ENCODE measurements at regions not wholly inside any gene's neighbourhood (a gene's known extent, or its start where the extent isn't known, plus 50 kb on each side); places are given as distances from the start of the nearest gene placed in this dataset.

DNA sequence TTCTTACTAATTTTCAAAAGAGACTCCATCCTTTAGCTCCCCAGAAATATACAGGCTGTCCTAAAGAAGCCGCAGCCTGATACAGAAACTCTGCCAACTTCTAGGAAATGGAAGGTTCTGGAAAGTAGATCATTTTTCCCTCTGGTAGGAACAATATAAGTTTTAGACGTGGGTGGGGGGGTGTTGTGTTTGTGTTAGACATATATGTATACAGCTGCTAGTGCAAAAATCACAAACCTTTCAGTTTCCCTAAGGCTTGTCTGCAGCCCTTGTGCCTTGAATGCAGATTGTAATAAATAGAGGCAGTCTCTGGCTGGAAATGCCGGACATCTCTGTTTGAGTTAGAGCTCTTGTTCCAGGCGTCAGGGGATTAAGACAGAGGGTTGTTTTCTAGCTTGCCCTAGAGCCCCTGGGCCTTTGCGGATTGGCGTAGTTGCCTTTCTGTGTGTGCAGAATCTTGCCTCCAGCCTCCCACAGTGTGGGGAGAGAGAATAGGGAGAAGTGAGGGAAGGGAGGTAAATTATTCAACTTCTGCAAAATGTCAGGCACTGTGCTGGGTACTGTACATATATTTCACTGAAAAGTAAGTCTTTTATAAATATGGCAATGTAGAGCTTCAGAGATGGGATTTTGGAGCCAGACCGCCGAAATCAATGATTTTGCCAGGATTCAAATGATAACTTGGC, 269.7 kb downstream of the PRL start:
- no peak for DNase-seq (ENCODE audit: low read depth)

DNA sequence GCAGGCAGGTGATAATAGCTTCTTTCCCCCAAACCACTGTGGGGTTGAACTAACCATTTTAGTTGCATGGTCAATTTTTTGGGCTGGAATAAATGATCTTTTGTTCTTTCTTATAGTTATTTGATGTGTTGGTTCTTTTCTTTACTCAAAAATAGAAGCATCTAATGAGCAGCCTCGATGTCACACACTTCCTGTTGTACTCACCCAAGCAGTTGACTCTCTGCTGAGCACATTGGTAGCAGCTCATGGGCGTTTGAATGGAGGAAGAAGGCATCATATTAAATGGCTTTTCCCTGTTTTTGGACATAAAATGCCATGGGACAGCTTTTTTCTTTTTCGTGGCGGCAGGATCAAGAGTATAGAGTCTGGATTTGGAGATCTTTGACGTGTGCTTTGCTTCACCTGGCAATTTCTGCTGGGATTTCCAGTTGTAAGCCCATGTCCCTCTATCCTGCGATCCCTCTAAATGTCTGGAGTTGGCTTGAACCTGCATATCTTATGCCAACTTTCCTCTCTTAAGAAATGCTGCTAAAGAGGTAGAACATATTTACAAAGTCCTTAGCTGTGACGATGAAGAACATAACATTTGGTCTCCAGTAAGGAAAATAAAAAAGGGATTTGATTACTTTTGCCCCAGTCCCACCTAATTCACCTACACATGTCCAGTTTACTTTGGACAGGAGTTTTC, 268.3 kb downstream of the PRL start:
- no peak for DNase-seq (ENCODE audit: low read depth)

DNA sequence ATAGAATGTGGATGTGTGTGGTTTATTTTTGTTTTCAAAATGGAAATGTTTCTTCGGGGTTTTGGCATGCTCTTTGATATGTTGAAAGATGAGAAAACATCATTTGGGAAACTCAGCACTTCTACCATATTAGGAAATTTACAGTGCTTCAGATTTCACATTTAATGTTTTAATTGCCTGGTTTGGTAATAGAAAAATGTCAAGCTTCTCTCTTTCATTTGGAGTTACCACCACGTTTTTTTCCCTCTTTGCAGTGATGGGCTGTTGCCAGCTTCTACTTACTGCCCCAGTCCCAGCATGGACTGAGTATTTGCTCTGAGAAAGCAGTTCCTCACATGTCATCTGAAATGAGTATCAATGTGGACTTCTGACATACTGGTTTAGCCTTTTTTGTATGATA, 267.7 kb downstream of the PRL start:
- DNase-seq (ENCODE audit: low read depth): peak; percentile 21

DNA sequence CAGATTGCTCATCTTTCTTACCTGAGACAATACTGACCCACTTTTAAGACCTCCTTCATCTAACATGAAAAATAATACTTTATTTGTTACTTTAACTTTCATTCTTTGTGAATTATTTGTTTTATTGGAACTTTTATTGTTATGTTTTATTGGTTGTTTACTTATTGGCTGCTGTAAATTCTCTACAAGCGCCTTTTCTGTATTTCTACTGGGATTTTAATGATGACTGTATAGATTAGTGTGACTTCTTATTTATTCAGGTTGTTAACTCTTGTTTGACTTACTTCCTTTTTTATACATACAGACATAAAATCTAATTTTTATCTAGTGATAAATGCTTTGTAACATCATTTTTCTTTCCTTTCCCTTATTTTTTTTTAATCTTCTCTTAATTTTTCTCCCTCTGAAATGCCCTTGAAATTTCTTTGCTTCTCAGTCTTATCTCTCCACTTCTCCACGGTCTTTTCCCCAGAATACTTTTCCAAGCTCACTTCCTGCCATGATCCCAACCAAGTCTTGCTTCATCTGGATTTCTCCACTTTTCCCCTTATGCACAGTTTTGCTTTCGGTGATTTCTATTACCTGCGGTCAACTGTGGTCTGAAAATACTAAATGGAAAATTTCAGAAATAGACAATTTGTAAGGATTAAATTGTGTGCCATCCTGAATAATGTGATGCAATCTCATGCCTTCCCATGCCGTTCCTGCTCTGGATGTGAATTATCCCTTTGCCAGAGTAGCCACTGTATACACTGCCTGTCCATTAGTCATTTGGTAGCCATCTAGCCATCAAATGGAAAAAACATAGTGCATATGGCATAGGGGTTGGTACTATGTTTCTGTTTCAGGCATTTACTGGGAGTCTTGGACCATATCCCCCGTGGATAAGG, 265.9 kb downstream of the PRL start:
- no peak for DNase-seq (ENCODE audit: low read depth)

DNA sequence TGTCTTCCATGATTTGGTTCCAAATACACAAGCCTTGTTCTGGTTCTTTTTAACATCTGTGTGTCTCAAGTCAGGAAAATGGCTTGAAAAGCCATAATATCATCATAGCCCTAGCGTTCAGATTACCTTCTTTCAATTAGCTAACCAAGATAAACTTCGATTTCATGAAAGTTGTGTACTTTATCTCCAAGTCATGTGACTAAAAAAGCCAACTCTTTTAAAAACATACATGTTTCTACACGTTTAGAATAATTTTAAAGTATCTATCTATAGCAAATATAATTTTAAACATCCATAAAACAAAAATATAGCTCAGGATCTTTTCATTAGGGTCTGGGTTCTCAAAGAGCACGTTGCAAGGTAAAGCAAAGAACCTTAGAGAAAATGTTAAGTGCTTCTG, 261.1 kb downstream of the PRL start:
- DNase-seq (ENCODE audit: low read depth): no peak

DNA sequence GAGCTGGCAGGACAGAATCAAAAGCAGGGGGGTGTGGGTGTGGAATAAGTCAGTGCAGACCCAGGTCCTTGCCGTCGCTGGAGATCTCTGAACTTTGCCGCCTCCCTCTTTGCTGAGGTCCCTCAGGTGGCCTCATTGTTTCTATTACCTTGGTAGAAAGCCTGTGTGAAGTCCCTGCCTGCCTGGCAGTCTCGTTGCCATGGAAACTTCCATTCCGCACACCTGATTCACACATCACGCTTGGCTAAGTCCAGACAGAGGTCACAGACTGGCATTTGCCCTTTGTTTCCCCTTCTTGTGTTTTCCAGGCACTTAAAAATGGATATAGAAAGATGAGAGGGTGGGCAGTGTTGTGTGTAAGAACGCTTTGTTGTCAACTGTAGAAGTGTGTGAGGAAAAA, 260.6 kb downstream of the PRL start:
- DNase-seq (ENCODE audit: low read depth): no peak

DNA sequence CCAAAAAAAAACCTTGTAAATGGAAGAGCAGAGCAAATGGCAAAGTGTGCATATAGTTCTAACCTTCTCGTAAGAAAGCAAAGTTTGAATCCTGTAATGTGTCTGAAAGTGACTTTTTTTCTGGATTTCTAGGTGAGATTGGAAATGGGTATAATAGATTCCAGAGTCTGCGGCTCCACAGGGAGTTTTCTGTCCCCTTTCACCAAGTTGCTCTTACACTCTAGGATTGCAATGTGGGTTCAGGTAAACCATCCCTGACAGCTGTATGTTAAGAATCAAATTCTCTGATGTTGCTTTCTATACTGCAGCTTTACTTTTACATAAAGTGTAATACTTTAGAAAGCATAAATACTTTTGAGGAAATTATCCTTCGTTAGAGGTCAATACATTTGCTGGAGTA, 260.1 kb downstream of the PRL start:
- no peak for DNase-seq (ENCODE audit: low read depth)

DNA sequence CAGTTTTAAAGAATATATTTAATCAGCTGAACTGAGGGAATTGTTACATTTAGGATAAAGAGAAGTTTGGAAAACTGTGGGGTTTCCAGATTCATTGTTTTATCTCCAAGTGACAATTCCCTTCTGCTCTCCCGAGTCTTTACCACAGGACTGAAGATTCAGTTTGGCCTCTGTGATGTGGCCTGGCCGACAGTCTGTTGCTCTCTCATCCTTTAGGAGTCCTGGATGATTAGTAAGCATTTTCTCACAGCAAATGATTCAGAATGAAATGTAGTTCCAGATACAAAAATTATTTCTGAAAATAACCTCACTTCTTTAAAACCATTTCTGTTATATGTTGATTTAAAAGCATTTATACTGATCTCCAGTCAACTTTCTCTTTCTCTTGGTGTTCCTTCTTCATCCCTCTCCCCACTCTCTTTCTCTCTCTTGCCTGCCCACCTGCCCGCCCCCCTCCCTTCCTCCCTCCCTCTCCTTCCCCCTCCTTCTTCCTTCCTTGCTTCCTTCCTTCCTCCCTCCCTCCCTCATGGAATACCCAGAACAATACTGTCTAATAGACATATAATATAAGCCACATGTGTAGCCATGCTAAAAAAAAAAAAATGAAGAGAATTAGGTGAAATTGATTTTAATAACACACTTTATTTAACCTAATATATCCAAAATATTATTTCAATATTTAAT, 254.9 kb downstream of the PRL start:
- DNase-seq (ENCODE audit: low read depth): peak; percentile 47

DNA sequence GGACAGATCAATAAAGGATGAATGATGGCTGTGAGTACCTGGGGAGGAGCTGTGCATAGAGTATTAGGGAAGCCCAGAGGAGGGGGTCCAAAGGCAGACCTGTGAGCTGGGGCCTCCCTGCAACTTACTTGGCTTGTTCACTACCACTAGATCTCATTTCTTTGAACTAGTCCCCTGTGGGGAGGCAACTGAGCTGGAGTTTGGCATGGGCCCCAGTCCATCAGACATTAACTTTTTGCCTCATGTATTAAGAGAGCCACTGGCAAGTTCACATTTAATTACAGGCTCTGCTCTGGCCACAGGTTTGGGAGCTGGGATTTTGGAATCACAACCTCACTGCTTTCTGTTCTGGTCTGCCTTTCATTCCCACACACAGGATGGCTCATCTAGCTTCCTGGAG, 254.1 kb downstream of the PRL start:
- DNase-seq (ENCODE audit: low read depth): no peak

DNA sequence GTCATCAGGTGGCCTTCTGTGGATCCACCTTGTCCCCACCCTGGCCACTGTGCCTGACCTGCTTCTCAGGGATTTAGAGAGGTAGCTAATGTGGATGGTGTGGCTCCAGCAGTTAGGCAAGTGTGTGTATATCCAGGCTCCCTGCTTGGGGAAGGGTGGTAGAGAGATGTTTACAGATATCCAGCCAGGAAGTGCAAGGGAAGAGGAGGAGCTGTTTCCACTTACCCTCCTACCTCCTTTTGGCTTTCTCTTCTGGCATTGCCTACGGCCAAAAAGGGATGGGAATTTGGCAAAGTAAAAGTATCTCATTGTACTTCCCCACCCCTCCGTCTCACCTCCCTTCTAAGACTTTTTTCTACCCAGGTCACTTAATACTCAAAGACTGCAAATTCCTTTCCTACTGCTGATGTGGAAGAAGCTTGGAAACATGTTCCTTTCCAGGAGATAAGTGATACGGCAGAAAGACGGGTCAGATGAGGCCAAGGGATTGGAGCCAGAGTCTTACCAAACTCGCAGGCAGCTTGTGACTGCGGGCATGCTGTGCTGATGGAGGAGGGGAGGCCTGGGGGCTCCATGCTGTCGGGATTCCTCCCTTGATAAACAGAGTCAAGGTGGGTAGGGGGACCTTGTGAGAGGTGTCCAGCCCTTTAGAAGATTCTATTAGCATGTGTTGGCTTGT, 253.4 kb downstream of the PRL start:
- no peak for DNase-seq (ENCODE audit: low read depth)

DNA sequence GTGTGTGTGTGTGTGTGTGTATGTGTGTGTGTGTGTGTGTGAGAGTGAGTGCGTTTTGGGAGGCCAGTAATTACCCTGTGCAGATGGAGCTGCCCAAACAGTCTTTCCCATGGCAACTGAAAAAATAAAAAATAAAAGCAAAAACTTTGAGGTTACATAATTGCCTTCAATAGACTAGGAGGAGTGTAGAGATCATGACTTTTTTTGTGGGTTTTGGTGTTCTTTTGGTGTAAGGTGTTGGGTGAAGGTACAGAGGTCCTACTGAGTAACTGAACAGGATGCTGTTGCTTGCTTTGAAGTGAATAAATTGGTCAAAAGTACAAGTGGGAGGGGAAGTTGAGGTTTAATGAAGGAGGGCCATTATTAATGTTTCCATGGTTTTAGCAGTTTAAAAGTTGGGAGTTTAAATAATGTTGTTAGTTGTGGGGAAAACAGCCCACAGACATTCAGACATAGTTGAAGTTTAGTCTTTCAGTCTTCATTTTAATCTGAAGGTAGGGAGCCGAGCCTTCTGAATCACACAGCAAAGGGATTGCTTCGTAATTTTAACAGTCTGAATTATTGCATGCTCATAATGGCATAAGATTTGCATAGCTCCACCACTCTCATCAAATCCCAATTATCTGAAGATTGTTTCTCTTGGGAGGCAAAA, 251.4 kb downstream of the PRL start:
- DNase-seq (ENCODE audit: low read depth): no peak

DNA sequence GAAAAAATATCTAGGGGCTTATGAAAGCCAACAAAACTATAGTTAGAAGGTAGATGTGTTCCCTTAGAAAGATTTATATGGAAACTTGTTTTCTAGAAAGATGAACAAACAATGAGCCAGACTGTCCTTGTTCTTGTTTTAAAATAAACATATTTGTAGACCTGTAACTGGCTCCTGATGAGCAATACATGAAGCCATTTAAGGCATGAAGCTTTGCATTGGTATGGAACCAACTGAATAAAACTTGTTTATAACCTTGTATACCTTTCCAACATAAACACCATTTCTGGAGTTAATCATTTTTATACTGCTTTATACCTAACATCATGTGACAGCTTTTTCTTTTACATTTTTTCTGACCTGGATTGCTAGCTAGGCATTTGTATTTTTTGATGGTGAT, 247.8 kb downstream of the PRL start:
- DNase-seq (ENCODE audit: low read depth): no peak

DNA sequence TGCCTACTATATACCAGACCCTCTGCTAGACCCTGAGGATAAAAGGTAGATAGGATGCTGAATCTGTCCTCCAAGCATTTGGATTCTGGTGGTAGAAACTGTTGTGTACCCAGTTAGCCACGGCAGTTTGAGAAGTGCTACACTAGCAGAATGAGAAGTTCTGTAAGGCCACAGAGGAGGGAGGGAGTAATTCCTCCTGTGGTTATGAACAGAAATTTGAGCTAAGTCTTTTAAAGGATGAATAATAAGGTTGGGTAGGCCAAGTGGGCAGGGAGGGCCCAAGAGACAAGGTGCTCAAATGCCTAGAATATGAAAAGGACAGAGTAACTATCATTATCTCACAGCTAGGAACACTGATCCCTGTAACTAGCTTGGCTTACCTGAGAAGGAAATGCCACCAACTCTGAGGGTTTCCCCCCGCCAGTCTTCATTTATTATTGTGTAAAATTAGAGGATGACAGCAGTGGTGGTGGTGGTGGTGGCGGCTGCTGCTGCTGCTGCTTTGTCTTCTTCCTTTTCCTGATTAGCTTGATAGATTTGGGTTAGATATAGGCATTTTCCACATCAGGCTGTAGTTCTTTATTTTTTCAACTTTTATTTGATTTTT, 243.3 kb downstream of the PRL start:
- DNase-seq (ENCODE audit: low read depth): no peak

DNA sequence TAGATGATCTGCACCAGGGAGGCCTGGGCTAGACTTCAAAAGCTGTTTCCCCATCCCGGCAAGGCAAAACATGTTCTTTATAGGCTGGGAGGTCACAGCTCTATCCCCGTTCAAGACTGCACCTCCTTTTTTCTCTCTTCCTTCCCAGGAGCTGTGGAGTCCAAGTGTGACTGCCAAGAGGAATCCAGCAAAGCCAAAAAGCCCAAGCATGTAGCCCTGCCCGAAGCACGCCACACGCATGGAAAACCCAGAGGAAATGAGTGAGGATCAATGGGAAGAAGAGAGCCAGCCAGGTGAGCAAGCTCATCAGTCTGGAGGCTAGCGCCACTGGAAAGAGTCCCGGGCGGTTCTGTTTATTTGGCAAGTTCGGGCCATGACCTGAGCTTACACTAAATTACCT, 240.4 kb downstream of the PRL start:
- no peak for DNase-seq (ENCODE audit: low read depth)

DNA sequence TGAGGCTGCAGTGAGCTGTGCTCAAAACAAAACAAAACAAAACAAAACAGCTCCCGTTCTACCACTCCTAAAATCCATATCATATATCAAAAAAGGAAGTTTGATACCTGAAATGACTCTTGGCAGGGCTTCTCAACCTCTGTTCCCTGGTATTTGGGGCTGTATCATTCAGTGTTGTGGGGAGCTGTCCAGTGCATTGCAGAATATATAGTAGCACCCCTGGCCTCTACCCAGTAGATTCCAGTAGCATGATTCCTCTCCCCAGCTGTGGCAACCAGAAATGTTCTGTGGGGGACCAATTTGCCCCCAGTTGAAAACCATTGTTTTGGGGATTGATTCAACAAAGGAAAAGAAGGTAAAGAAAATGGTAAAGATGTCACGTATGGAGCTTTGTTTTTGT, 238.9 kb downstream of the PRL start:
- no peak for DNase-seq (ENCODE audit: low read depth)

DNA sequence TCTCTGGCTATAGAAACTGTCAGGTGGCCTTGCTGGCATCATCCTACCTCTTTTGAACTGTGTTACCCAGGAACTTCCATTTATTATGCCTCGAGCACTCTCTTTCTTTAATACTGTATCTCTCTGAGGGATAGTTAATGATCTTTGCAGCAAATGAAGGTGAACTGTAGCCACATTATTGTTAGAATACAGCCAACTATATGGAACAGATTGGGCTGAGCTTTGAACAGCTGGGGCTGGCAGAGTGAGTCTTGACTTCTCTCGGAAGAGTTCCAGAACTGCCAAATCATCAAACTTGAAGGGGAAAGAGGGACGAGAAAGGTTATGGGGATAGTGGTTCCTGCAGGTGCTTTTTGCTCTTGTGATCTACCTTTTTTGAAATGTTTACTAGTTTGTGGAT, 237.7 kb downstream of the PRL start:
- no peak for DNase-seq (ENCODE audit: low read depth)

DNA sequence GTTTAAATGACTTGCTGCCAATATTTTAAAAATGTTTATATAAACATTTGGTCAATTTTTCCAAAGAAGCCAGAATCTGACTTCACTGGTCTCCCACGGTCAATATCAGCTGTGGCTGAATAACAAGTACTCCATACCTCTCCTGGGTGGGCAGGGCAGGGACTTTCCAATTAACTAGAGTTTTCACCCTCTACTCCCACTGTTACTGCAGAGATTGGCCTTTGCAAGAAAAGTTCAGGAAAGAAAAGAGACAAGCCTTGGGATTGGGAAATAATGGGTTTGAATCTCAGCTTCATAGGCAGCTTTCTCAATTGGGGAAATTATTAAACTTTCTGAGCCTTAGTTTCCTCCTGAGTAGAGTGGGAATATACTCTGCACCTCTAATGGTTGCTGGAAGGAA, 236.9 kb downstream of the PRL start:
- no peak for DNase-seq (ENCODE audit: low read depth)

DNA sequence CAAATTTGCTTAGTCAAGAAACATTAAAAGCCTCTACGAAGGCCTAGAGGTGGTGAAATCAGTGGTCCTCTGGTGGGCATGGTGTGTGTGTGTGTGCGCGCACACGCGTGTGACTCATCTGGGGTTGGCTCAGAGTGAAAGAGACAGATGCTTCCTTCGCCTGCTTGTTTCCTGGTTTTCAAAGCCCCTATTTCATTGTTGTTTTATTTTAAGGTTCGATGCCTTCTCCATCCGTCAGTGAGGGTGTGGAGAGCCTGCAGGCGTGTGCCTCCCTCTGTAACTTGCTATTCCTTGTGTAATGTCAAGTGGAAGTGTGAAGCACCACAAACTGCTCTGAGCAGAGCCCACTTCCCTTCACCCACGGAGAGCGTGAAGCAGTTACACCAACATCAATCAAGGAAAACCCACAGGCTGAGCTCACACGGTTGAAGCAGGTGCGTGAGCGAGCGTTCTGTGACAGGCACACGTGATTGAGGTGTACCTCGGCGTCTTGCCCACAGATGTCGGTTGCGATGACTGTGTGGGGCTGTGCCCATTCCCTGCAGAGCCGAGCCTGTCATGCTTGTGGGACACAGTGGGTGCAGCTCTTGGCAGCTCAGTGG, 233.9 kb downstream of the PRL start:
- no peak for DNase-seq (ENCODE audit: low read depth)

DNA sequence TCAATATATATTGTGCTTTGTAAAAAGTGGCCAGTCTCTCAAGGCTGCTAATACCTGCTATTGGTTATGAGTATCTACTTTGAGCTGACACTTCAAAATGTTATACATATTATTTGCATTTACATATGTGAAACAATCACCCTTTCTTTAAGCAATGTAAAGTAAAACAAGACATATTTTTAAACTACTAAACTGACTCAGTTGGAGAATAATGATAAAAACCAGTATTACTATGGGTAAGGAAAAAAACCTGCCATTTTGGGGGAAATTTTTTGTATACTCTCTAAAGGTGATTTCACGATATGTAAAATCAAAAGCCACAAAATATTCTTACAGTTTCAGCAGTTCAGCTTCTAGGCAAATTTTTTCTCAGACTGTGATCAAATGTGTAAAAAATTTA, 232.3 kb downstream of the PRL start:
- no peak for DNase-seq (ENCODE audit: low read depth)

DNA sequence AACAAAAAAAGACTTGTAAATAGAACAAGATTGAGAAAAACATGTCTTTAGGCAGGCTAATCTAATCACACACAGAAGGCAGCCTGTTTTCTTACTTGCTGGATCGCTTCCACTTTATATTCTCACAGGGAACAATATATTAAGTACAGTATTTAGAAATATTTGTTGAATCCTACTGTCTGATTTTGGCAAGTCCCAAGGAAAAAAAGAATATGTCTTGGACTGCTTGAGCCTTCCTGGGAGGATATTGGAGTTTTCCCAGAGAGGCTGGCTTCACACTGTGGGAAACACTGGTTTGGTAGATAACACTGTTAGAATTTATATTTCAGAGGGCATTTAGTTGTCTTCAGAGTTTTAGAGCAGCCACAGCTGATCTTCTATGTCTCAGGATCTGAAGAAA, 229.7 kb downstream of the PRL start:
- no peak for DNase-seq (ENCODE audit: low read depth)

DNA sequence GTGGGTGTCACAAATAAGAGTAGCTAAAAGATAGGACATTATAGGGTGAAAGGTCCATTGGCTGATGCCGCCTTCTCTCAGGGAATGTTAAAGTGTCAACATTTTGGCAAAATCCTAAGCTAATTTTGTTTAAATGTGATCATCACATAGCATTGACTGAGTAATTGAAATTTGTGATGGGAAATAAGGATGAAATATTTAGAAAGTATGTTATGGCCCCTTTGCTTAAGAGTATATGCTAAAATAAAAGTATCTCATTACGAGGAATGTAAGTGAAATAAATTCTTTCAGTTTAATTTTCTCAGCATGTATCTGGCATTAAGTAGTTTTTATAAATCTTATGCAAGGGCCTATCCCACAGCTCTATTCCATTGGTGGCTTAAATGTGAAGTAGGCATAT, 229.2 kb downstream of the PRL start:
- no peak for DNase-seq (ENCODE audit: low read depth)

Data from GM04503 (cell line).